GM10248 (cell line): ENCODE measurements at regions not wholly inside any gene's neighbourhood (a gene's known extent, or its start where the extent isn't known, plus 50 kb on each side); places are given as distances from the start of the nearest gene placed in this dataset.

Experiments
- CTCF ChIA-PET: fragments of 300-600 bp; sonication (Branson Sonifier 250); formaldehyde crosslinking; extraction: SDS; loops from one replicate; lab custom pipeline; 2021; ENCODE audit warnings: antibody characterized with exemption; lab: Yijun Ruan, JAX
- POLR2A ChIA-PET: fragments of 350-650 bp; sonication (Branson Sonifier 250); formaldehyde crosslinking; extraction: SDS; loops from one replicate; lab custom pipeline; 2020; ENCODE audit warnings: antibody characterized with exemption; lab: Yijun Ruan, JAX
- DNase-seq: peaks from one replicate; pipeline ENCODE4 v3.0.0; 2012; ENCODE audit errors: extremely low spot score
- TF ChIP-seq, protein P1 (sequence below): IDR thresholded peaks from 2 replicates; pipeline ENCODE4 v1.5.1; 2012; ENCODE audit warnings: mild to moderate bottlenecking, low read depth; ENCODE audit errors: extremely low read depth, missing control alignments, control extremely low read depth

- TF ChIP-seq, protein P1, sequence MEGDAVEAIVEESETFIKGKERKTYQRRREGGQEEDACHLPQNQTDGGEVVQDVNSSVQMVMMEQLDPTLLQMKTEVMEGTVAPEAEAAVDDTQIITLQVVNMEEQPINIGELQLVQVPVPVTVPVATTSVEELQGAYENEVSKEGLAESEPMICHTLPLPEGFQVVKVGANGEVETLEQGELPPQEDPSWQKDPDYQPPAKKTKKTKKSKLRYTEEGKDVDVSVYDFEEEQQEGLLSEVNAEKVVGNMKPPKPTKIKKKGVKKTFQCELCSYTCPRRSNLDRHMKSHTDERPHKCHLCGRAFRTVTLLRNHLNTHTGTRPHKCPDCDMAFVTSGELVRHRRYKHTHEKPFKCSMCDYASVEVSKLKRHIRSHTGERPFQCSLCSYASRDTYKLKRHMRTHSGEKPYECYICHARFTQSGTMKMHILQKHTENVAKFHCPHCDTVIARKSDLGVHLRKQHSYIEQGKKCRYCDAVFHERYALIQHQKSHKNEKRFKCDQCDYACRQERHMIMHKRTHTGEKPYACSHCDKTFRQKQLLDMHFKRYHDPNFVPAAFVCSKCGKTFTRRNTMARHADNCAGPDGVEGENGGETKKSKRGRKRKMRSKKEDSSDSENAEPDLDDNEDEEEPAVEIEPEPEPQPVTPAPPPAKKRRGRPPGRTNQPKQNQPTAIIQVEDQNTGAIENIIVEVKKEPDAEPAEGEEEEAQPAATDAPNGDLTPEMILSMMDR: no peak
- no peak for DNase-seq
- ChIA-PET POLR2A (no interaction called here), CTCF (no interaction called here)
Measured at GRCh38 chr5:5617024-5617423, 194.5 kb downstream of the ICE1 start.

DNA sequence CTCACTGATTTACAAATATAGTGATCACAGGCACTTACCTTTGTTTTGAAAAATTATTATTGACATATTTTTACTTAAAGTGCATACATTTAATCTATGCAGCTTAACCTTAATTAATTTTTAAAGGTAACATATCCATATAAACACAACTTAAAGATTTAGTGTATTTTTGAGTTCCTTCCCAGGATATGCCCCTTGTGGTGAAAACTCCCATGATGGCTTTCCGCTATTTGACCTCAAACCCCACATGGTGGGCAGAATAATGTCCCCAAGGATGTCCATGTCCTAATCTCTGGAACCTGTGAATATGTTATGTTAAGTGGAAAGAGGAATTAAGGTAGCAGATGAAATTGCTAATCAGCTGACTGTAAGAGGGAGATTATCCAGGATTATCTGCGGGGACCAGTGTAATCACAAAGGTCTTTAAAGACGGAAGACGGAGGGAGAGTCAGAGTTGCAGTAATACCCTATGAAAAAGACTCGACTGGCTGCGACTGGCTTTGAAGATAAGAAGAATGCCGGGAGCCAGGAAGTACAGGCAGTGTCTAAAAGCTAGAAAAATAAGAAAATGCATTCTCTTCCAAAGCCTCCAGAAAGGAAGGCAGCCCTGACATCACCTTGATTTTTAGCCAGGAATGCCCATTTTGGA, 193.9 kb downstream of the ICE1 start:
- POLR2A ChIA-PET: no interaction called here
- TF ChIP-seq, protein P1: no peak
- DNase-seq: no peak
- CTCF ChIA-PET: no interaction called here

GRCh38 chr5:5615569-5615968, 193.1 kb downstream of the ICE1 start:
- no peak for DNase-seq
- TF ChIP-seq, protein P1: no peak
- POLR2A ChIA-PET: no interaction called here
- CTCF ChIA-PET: no interaction called here

- POLR2A ChIA-PET: no interaction called here
- TF ChIP-seq, protein P1: no peak
- DNase-seq: no peak
- CTCF ChIA-PET: no interaction called here
Measured at GRCh38 chr5:5613261-5613990, 190.9 kb downstream of the ICE1 start.

DNA sequence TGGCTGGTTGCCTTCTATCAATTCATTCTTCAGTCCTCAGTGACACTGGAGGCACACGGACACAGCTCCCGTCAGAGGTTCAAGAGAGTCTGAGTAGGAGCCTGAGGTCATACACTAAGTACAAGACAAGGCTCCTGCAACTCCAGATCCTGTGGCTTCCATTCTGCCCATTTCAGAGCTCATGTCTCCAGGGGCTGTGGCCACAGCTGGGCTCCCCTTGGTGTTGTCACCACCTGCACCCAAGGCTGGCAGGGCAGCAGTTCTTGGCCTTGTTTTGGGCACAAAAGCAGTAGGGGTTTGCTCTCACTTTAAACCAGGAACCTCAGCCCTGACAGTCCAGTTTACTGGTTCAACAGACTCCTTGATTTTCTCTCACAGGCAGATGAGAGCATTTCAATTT, 189.6 kb downstream of the ICE1 start:
- CTCF ChIA-PET: interaction anchor here (1.4 kb wide), 1 partner anchor 10 kb away, joined by 3 read pairs; no protein-coding TSS in a partner anchor
- TF ChIP-seq, protein P1: no peak
- no peak for DNase-seq
- POLR2A ChIA-PET: no interaction called here

GRCh38 chr5:5609935-5610334, 187.5 kb downstream of the ICE1 start:
- DNase-seq: no peak
- POLR2A ChIA-PET: no interaction called here
- TF ChIP-seq, protein P1: no peak
- CTCF ChIA-PET: no interaction called here
